ENCODE measurements at regions not wholly inside any gene's neighbourhood (a gene's known extent, or its start where the extent isn't known, plus 50 kb on each side); places are given as distances from the start of the nearest gene placed in this dataset.
"Not testable (repeated sequence)": the region's sequence is repeated elsewhere in the genome, so short reads cannot be mapped to it uniquely, and the experiment has no call there.

DNA sequence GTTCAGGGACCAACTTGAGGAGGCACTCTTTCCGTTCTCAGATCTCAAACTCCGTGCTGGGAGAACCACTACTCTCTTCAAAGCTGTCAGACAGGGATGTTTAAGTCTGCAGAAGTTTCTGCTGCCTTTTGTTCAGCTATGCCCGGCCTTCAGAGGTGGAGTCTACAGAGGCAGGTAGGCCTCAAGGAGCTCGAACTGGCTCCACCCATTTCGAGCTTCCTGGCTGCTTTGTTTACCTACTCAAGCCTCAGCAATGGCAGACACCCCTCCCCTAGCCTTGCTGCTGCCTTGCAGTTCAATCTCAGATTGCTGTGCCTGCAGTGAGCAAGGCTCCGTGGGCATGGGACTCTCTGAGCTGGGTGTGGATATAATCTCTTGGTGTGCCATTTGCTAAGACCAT is 108.2 kb downstream of the DHRS2 start:
- TF ChIP-seq, protein P1, sequence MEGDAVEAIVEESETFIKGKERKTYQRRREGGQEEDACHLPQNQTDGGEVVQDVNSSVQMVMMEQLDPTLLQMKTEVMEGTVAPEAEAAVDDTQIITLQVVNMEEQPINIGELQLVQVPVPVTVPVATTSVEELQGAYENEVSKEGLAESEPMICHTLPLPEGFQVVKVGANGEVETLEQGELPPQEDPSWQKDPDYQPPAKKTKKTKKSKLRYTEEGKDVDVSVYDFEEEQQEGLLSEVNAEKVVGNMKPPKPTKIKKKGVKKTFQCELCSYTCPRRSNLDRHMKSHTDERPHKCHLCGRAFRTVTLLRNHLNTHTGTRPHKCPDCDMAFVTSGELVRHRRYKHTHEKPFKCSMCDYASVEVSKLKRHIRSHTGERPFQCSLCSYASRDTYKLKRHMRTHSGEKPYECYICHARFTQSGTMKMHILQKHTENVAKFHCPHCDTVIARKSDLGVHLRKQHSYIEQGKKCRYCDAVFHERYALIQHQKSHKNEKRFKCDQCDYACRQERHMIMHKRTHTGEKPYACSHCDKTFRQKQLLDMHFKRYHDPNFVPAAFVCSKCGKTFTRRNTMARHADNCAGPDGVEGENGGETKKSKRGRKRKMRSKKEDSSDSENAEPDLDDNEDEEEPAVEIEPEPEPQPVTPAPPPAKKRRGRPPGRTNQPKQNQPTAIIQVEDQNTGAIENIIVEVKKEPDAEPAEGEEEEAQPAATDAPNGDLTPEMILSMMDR (conservative IDR thresholded peaks at IDR 0.05; ENCODE audit: low read depth, low read length) = not testable (repeated sequence)
- not testable (repeated sequence) for TF ChIP-seq SMC3 (IDR thresholded peaks at IDR 0.05; ENCODE audit: low read depth, low read length); CHD1 (IDR thresholded peaks at IDR 0.05; ENCODE audit: low read depth, low read length); RAD21 (IDR thresholded peaks at IDR 0.05; ENCODE audit: low read length); POLR2A (IDR thresholded peaks at IDR 0.05; ENCODE audit: low read depth, low read length); BHLHE40 (IDR thresholded peaks at IDR 0.05; ENCODE audit: low read depth, low read length); MAZ (IDR thresholded peaks at IDR 0.05; ENCODE audit: borderline replicate concordance, low read depth, low read length); NFE2L2 (IDR thresholded peaks at IDR 0.05; ENCODE audit: low read depth, low read length); RFX5 (IDR thresholded peaks at IDR 0.05; ENCODE audit: low read depth, low read length); FOS (IDR thresholded peaks at IDR 0.05; ENCODE audit: low read depth, low read length); RCOR1 (IDR thresholded peaks at IDR 0.05; ENCODE audit: insufficient replicate concordance, low read length); MAFK (IDR thresholded peaks at IDR 0.05; ENCODE audit: low read depth, low read length); USF2 (IDR thresholded peaks at IDR 0.05; ENCODE audit: low read depth, low read length)

All from IMR-90 (cell line).